H9 (cell line): ENCODE measurements at regions not wholly inside any gene's neighbourhood (a gene's known extent, or its start where the extent isn't known, plus 50 kb on each side); places are given as distances from the start of the nearest gene placed in this dataset.

Experiments
- DNase-seq: peaks from one replicate; pipeline ENCODE4 v3.0.0-alpha.2; 2017
- H2AFZ ChIP-seq: one replicate; pipeline ENCODE4 v1.6.1; 2013; ENCODE audit warnings: mild to moderate bottlenecking, low read length, control low read depth, moderate library complexity
- H2AK5ac ChIP-seq: 2 replicates; pipeline ENCODE4 v1.6.1; 2013; ENCODE audit warnings: low read length, control low read depth, mixed read lengths; ENCODE audit not compliant: insufficient read length
- H2BK120ac ChIP-seq: one replicate; pipeline ENCODE4 v1.6.1; 2013; ENCODE audit warnings: low read depth, mild to moderate bottlenecking, low read length, control low read depth, inconsistent platforms; ENCODE audit not compliant: poor library complexity, severe bottlenecking
- H2BK12ac ChIP-seq: 2 replicates; pipeline ENCODE4 v1.6.1; 2013; ENCODE audit warnings: low read length, control low read depth, mixed read lengths, low read depth; ENCODE audit not compliant: insufficient read length
- H2BK15ac ChIP-seq: 2 replicates; pipeline ENCODE4 v1.6.1; 2013; ENCODE audit warnings: low read depth, low read length, control low read depth
- H2BK20ac ChIP-seq: one replicate; pipeline ENCODE4 v1.6.1; 2013; ENCODE audit warnings: low read depth, mild to moderate bottlenecking, low read length, control low read depth, inconsistent platforms; ENCODE audit not compliant: poor library complexity, severe bottlenecking
- H2BK5ac ChIP-seq: 2 replicates; pipeline ENCODE4 v1.6.1; 2013; ENCODE audit warnings: low read length, control low read depth, mixed read lengths; ENCODE audit not compliant: insufficient read length
- H3K14ac ChIP-seq: 2 replicates; pipeline ENCODE4 v1.6.1; 2013; ENCODE audit warnings: low read length, control low read depth; ENCODE audit not compliant: insufficient read depth
- H3K18ac ChIP-seq: 2 replicates; pipeline ENCODE4 v1.6.1; 2013; ENCODE audit warnings: low read depth, mild to moderate bottlenecking, mixed read lengths, low read length, control low read depth; ENCODE audit not compliant: insufficient read length
- H3K23ac ChIP-seq: 2 replicates; pipeline ENCODE4 v1.6.1; 2013; ENCODE audit warnings: low read length, control low read depth, mixed read lengths, low read depth; ENCODE audit not compliant: insufficient read length
- H3K23me2 ChIP-seq: 2 replicates; pipeline ENCODE4 v1.6.1; 2013; ENCODE audit warnings: low read depth, mild to moderate bottlenecking, mixed read lengths, low read length, control low read depth; ENCODE audit not compliant: insufficient read length, poor library complexity, severe bottlenecking
- H3K27ac ChIP-seq: 2 replicates; pipeline ENCODE4 v1.5.1; 2013; ENCODE audit warnings: low read length, control low read depth, mixed read lengths, low read depth; ENCODE audit not compliant: insufficient read length
- H3K27me3 ChIP-seq: 2 replicates; pipeline ENCODE4 v1.6.1; 2013; ENCODE audit warnings: low read length, control low read depth, inconsistent platforms; ENCODE audit not compliant: insufficient read depth
- H3K4ac ChIP-seq: 2 replicates; pipeline ENCODE4 v1.6.1; 2013; ENCODE audit warnings: low read depth, mild to moderate bottlenecking, control low read depth, inconsistent platforms, low read length, moderate library complexity
- H3K4me1 ChIP-seq: 2 replicates; pipeline ENCODE4 v1.6.1; 2013; ENCODE audit warnings: low read length, control low read depth, inconsistent platforms; ENCODE audit not compliant: insufficient read depth
- H3K4me2 ChIP-seq: 2 replicates; pipeline ENCODE4 v1.6.1; 2013; ENCODE audit warnings: low read length, control low read depth, mixed read lengths; ENCODE audit not compliant: insufficient read length, insufficient read depth
- H3K56ac ChIP-seq: 2 replicates; pipeline ENCODE4 v1.6.1; 2013; ENCODE audit warnings: low read depth, mild to moderate bottlenecking, mixed read lengths, low read length, control low read depth; ENCODE audit not compliant: insufficient read length
- H3K79me1 ChIP-seq: 2 replicates; pipeline ENCODE4 v1.6.1; 2013; ENCODE audit warnings: low read depth, mild to moderate bottlenecking, moderate library complexity, low read length, control low read depth, inconsistent platforms; ENCODE audit not compliant: insufficient read depth, poor library complexity, severe bottlenecking
- H3K79me2 ChIP-seq: 2 replicates; pipeline ENCODE4 v1.6.1; 2013; ENCODE audit warnings: low read length, control low read depth, inconsistent platforms; ENCODE audit not compliant: insufficient read depth
- H3K9ac ChIP-seq: 2 replicates; pipeline ENCODE4 v1.6.1; 2013; ENCODE audit warnings: low read length, control low read depth, mixed read lengths; ENCODE audit not compliant: insufficient read length; ENCODE audit errors: extremely low read depth
- H3K9me3 ChIP-seq: one replicate; pipeline ENCODE4 v1.6.1; 2013; ENCODE audit warnings: low read depth, low read length, inconsistent platforms; ENCODE audit not compliant: control insufficient read depth
- H3T11ph ChIP-seq: one replicate; pipeline ENCODE4 v1.6.1; 2013; ENCODE audit warnings: mild to moderate bottlenecking, low read length, control low read depth, inconsistent platforms
- H4K20me1 ChIP-seq: one replicate; pipeline ENCODE4 v1.6.1; 2013; ENCODE audit not compliant: control insufficient read depth, insufficient read length, insufficient read depth
- H4K5ac ChIP-seq: 2 replicates; pipeline ENCODE4 v1.6.1; 2013; ENCODE audit warnings: low read depth, mild to moderate bottlenecking, mixed read lengths, low read length, control low read depth; ENCODE audit not compliant: insufficient read length
- H4K8ac ChIP-seq: replicated peaks from 2 replicates; pipeline ENCODE4 v1.6.1; 2013; ENCODE audit warnings: low read length, control low read depth, mixed read lengths, low read depth; ENCODE audit not compliant: insufficient read length
- H4K91ac ChIP-seq: 2 replicates; pipeline ENCODE4 v1.6.1; 2013; ENCODE audit warnings: low read depth, mild to moderate bottlenecking, moderate library complexity, mixed read lengths, low read length, control low read depth; ENCODE audit not compliant: insufficient read length
- H3K27ac Mint-ChIP-seq, 3 experiments: 2 replicates in 2 of 3; 3 replicates in 1 of 3; pipeline ENCODE4 v1.8.0; 2020 to 2021; ENCODE audit warnings: mixed read lengths in 3 of 3, mild to moderate bottlenecking in 1 of 3, moderate library complexity in 1 of 3
- H3K27me3 Mint-ChIP-seq: 2 replicates; pipeline ENCODE4 v1.8.0; 2021; ENCODE audit warnings: low read depth, mild to moderate bottlenecking, moderate library complexity, mixed read lengths
- H3K36me3 Mint-ChIP-seq, 3 experiments: 2 replicates in 2 of 3; 3 replicates in 1 of 3; pipeline ENCODE4 v1.8.0; 2020 to 2021; ENCODE audit warnings: low read depth in 3 of 3, mixed read lengths in 3 of 3; ENCODE audit not compliant: insufficient read depth in 1 of 3
- H3K4me1 Mint-ChIP-seq, 2 experiments: 2 replicates each; pipeline ENCODE4 v1.8.0; 2020; ENCODE audit warnings: mixed read lengths in 2 of 2
- H3K4me3 Mint-ChIP-seq, 2 experiments: 2 replicates in 1 of 2; 3 replicates in 1 of 2; pipeline ENCODE4 v1.8.0; 2020 to 2021; ENCODE audit warnings: mild to moderate bottlenecking in 2 of 2, mixed read lengths in 2 of 2, moderate library complexity in 1 of 2
- H3K9me3 Mint-ChIP-seq, 2 experiments: 2 replicates in 1 of 2; 3 replicates in 1 of 2; pipeline ENCODE4 v1.8.0; 2020; ENCODE audit warnings: mild to moderate bottlenecking in 2 of 2, mixed read lengths in 2 of 2, moderate library complexity in 1 of 2
- CTCF ChIP-seq: fragments of 200-600 bp; sonication (generic); conservative IDR thresholded peaks from 3 replicates; pipeline ENCODE4 v1.8.0; 2021; ENCODE audit warnings: antibody characterized with exemption, mild to moderate bottlenecking
- WGBS: extraction: QIAGEN DNeasy Blood & Tissue Kit; methylation state at CpG from one replicate; pipeline ENCODE4 v1.1.7; 2013; ENCODE audit warnings: missing lambda C conversion rate, low lambda C conversion rate, mixed read lengths; ENCODE audit not compliant: insufficient read length; ENCODE audit errors: extremely low coverage; 5-methylcytosine and 5-hydroxymethylcytosine counted together

- Histone ChIP-seq H3K79me2 (no peaks in the 10 kb centered on the region), H3K4me1 (peaks cover 18% of the 10 kb centered on the region), H4K8ac (no peak overlapping the region), H3K56ac (no peak overlapping the region), H3K4me2 (no peak overlapping the region), H4K20me1 (no peaks in the 10 kb centered on the region), H2BK12ac (no peak overlapping the region), H3K27ac (no peak overlapping the region), H2BK15ac (no peak overlapping the region), H2BK20ac (no peak overlapping the region), H2BK5ac (no peak overlapping the region), H3K23ac (no peak overlapping the region), H3K23me2 (no peaks in the 10 kb centered on the region), H2AK5ac (no peak overlapping the region), H3K9ac (no peak overlapping the region), H3K9me3 (no peaks in the 10 kb centered on the region), H2AFZ (no peak overlapping the region), H3K4ac (no peak overlapping the region), H3K79me1 (no peaks in the 10 kb centered on the region), H3K27me3 (no peaks in the 10 kb centered on the region), H3K18ac (no peak overlapping the region), H3T11ph (no peak overlapping the region), H2BK120ac (no peak overlapping the region), H3K14ac (no peak overlapping the region), H4K5ac (no peak overlapping the region), H4K91ac (no peak overlapping the region)
- Mint-ChIP-seq H3K4me3 (no peak overlapping the region), H3K9me3 (no peaks in the 10 kb centered on the region; a peak in 1 of 5 replicates), H3K27me3 (no peaks in the 10 kb centered on the region; the same call in 1 of the 2 replicates), H3K27ac (no peak overlapping the region), H3K36me3 (peaks cover 0 to 2% (median 0%) of the 10 kb centered on the region in 3 experiments; a peak in 1 of 7 replicates), H3K4me1 (peaks cover 45 to 49% of the 10 kb centered on the region in 2 experiments)
- no peak for TF ChIP-seq CTCF
- WGBS = no CpG with 5 or more reads among the region's 7 CpGs
- DNase-seq = no peak
These were observed 58.8 kb downstream of the RPL37A start for GRCh38 chr2:216557413-216557812.
